ENCODE measurements at regions not wholly inside any gene's neighbourhood (a gene's known extent, or its start where the extent isn't known, plus 50 kb on each side); places are given as distances from the start of the nearest gene placed in this dataset.
A peak's percentile ranks its signal among the peaks of the same experiment; 100 is the strongest.

DNA sequence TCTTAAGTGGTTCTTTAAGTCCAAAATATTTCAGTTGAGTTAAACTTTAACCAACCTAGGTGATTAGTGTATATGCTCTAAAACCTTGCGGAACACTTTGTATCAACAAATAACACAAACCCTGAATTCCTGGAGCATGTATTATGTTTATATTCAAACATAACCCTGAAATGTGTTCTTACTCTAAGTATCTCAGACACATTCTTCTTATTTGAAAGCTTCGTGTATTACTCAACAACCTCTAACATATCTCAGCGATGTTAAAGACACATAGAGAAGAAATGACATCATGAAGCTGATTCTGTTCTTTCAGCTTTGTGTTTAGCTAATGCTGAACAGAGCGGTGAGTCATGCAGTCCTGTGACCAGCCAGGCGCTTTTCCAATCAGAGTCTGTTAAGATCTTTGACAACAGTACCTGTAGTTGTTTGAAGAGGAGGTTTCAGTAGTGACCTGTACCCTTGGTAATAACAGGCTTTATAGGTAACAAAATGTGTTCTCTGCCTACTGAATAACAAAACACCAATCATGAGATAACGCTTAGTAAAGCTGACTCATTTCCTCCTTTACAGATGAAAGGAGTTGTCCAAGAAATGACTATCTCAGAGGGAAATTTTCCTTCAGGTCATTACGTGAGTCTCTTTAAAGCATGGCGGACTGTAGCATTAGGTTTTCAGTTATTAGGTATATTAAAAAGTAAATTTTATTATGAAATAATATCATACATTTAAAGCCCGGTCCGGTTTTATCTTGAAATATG, 67.3 kb upstream of the KLF6 start:
- H3K27ac Mint-ChIP-seq (ENCODE audit: unreplicated experiment), result peak overlapping the region; percentile 82
- TF ChIP-seq EZH2 (IDR thresholded peaks at IDR 0.05; ENCODE audit: insufficient read depth, low read length), result no peak
- TF ChIP-seq, protein P1, sequence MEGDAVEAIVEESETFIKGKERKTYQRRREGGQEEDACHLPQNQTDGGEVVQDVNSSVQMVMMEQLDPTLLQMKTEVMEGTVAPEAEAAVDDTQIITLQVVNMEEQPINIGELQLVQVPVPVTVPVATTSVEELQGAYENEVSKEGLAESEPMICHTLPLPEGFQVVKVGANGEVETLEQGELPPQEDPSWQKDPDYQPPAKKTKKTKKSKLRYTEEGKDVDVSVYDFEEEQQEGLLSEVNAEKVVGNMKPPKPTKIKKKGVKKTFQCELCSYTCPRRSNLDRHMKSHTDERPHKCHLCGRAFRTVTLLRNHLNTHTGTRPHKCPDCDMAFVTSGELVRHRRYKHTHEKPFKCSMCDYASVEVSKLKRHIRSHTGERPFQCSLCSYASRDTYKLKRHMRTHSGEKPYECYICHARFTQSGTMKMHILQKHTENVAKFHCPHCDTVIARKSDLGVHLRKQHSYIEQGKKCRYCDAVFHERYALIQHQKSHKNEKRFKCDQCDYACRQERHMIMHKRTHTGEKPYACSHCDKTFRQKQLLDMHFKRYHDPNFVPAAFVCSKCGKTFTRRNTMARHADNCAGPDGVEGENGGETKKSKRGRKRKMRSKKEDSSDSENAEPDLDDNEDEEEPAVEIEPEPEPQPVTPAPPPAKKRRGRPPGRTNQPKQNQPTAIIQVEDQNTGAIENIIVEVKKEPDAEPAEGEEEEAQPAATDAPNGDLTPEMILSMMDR (IDR thresholded peaks at IDR 0.05; ENCODE audit: insufficient read depth, low read depth, low read length), result no peak

DNA sequence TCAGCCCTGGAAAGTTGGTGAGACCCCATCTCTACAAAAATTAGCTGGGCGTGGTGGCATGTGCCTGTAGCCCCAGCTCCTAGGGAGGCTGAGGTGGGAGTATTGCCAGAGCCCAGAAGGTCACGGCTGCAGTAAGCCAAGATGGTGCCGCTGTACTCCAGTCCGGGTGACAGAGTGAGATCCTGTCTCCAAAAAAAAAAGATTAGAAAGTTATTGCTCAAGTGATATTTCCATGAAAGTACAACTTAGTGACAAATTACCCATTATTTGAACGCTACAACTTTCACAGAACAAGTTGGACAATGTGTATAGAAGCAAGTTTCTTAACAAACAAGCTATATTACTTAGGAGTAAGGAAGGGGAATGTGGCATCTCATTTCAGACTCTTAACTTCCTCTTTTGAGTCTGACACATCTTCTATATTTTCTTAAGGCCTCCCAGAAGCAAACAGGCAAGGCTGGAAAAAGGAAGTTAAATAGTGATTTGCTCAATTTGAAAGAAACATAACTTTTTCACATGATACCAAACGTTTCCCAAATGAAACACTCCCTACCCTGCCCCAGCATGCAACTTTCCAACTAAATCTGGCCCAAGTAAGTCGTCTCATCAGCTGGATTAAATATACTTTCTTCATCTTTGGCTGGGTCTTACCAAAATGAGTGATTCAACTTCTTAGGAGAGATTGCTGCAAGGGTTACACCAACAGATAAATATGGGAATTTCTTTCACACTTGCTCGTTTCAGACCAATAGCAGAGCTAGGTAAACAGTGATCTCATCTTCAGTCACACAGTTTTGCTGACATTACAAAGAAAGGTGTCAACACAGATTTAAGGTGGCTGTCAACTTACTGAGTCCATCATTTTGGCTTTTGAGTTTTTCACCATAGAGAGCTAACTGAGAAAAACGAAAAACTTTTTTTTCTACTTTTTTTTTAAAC, 66.3 kb upstream of the KLF6 start:
- Mint-ChIP-seq H3K4me1 (ENCODE audit: low read depth, unreplicated experiment) (peaks cover 32% of the 10 kb centered on the region), H3K27ac (ENCODE audit: unreplicated experiment) (peak overlapping the region; percentile 82), H3K36me3 (ENCODE audit: low read depth, unreplicated experiment) (no peaks in the 10 kb centered on the region), H3K4me3 (ENCODE audit: unreplicated experiment) (no peak overlapping the region), H3K27me3 (ENCODE audit: low read depth, unreplicated experiment) (no peaks in the 10 kb centered on the region), H3K9me3 (ENCODE audit: unreplicated experiment) (no peaks in the 10 kb centered on the region)
- H2AFZ ChIP-seq (ENCODE audit: low read depth, low read length), result no peak overlapping the region
- H3K27ac ChIP-seq (ENCODE audit: low read depth, low read length), result peak overlapping the region; percentile 97
- H3K36me3 ChIP-seq (ENCODE audit: insufficient read depth, low read length), result no peaks in the 10 kb centered on the region
- DNase-seq (ENCODE audit: low read depth) (peak; percentile 93), FAIRE-seq (peak; percentile 90)
- H3K4me1 ChIP-seq (ENCODE audit: insufficient read depth, low read length), result peaks cover 38% of the 10 kb centered on the region
- H3K79me2 ChIP-seq (ENCODE audit: insufficient read depth, low read length), result no peaks in the 10 kb centered on the region
- no peak overlapping the region for H3K4me3 ChIP-seq (ENCODE audit: insufficient read depth, low read depth, low read length)
- no peaks in the 10 kb centered on the region for H4K20me1 ChIP-seq (ENCODE audit: insufficient read depth, low read length)
- no peak for TF ChIP-seq EZH2 (IDR thresholded peaks at IDR 0.05; ENCODE audit: insufficient read depth, low read length)
- TF ChIP-seq, protein P1 (IDR thresholded peaks at IDR 0.05; ENCODE audit: insufficient read depth, low read depth, low read length), result no peak
- H3K9ac ChIP-seq (ENCODE audit: low read length), result peak overlapping the region; percentile 82
- H3K27me3 ChIP-seq (ENCODE audit: insufficient read depth, low read length), result no peaks in the 10 kb centered on the region
- no peaks in the 10 kb centered on the region for H3K9me3 ChIP-seq (ENCODE audit: insufficient read depth, low read depth, low read length)
- H3K4me2 ChIP-seq (ENCODE audit: low read length), result peak overlapping the region; percentile 61

More for the DNA sequence above, 67.3 kb upstream of the KLF6 start:
- DNase-seq (ENCODE audit: low read depth) (peak; percentile 100), FAIRE-seq (peak; percentile 88)
- Histone ChIP-seq H4K20me1 (ENCODE audit: insufficient read depth, low read length) (no peaks in the 10 kb centered on the region), H2AFZ (ENCODE audit: low read depth, low read length) (no peak overlapping the region), H3K9me3 (ENCODE audit: insufficient read depth, low read depth, low read length) (no peaks in the 10 kb centered on the region), H3K4me3 (ENCODE audit: insufficient read depth, low read depth, low read length) (no peak overlapping the region), H3K27me3 (ENCODE audit: insufficient read depth, low read length) (no peaks in the 10 kb centered on the region), H3K36me3 (ENCODE audit: insufficient read depth, low read length) (no peaks in the 10 kb centered on the region), H3K27ac (ENCODE audit: low read depth, low read length) (peak overlapping the region; percentile 97), H3K79me2 (ENCODE audit: insufficient read depth, low read length) (no peaks in the 10 kb centered on the region), H3K9ac (ENCODE audit: low read length) (peak overlapping the region; percentile 82), H3K4me1 (ENCODE audit: insufficient read depth, low read length) (peaks cover 38% of the 10 kb centered on the region), H3K4me2 (ENCODE audit: low read length) (peak overlapping the region; percentile 61)
- Mint-ChIP-seq H3K36me3 (ENCODE audit: low read depth, unreplicated experiment) (no peaks in the 10 kb centered on the region), H3K9me3 (ENCODE audit: unreplicated experiment) (no peaks in the 10 kb centered on the region), H3K4me1 (ENCODE audit: low read depth, unreplicated experiment) (peaks cover 32% of the 10 kb centered on the region), H3K27me3 (ENCODE audit: low read depth, unreplicated experiment) (no peaks in the 10 kb centered on the region), H3K4me3 (ENCODE audit: unreplicated experiment) (no peak overlapping the region)
